ENCODE measurements at regions not wholly inside any gene's neighbourhood (a gene's known extent, or its start where the extent isn't known, plus 50 kb on each side); places are given as distances from the start of the nearest gene placed in this dataset.

- TF ChIP-seq, protein P1, sequence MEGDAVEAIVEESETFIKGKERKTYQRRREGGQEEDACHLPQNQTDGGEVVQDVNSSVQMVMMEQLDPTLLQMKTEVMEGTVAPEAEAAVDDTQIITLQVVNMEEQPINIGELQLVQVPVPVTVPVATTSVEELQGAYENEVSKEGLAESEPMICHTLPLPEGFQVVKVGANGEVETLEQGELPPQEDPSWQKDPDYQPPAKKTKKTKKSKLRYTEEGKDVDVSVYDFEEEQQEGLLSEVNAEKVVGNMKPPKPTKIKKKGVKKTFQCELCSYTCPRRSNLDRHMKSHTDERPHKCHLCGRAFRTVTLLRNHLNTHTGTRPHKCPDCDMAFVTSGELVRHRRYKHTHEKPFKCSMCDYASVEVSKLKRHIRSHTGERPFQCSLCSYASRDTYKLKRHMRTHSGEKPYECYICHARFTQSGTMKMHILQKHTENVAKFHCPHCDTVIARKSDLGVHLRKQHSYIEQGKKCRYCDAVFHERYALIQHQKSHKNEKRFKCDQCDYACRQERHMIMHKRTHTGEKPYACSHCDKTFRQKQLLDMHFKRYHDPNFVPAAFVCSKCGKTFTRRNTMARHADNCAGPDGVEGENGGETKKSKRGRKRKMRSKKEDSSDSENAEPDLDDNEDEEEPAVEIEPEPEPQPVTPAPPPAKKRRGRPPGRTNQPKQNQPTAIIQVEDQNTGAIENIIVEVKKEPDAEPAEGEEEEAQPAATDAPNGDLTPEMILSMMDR (conservative IDR thresholded peaks at IDR 0.05; ENCODE audit: low read length), result no peak
- TF ChIP-seq EZH2phosphoT487 (IDR thresholded peaks at IDR 0.05; ENCODE audit: borderline replicate concordance), result no peak
Measured at GRCh38 chr7:121498816-121499215, 102.7 kb upstream of the FAM3C start.

All from Loucy (cell line).